ENCODE measurements at regions not wholly inside any gene's neighbourhood (a gene's known extent, or its start where the extent isn't known, plus 50 kb on each side); places are given as distances from the start of the nearest gene placed in this dataset.

- DNase-seq: no peak
Observed at GRCh38 chr1:99170516-99170915, 93.8 kb upstream of the PLPPR4 start.

- DNase-seq: no peak
Observed at GRCh38 chr1:99171184-99171813, 93.0 kb upstream of the PLPPR4 start.

DNA sequence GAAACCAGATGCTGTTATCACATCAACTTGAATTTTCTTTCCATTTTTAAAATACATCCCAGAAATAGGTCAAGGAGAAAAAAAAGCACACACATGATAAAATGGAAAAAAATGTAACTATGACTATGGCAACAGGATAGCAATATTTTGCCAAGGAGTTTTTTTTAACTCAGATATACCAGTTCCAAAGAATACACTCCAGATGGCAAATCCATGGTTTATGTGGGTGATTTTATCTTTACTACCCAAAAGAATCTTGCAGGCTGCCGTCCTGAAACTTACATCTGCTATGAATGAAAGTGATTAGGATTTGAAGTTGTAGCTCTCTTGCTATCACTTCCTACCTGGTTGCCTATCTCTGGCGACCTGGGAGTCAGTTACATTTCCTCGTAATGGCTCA lies 91.0 kb upstream of the PLPPR4 start:
- DNase-seq: no peak

GRCh38 chr1:99173900-99174299 lies 90.4 kb upstream of the PLPPR4 start:
- no peak for DNase-seq

DNA sequence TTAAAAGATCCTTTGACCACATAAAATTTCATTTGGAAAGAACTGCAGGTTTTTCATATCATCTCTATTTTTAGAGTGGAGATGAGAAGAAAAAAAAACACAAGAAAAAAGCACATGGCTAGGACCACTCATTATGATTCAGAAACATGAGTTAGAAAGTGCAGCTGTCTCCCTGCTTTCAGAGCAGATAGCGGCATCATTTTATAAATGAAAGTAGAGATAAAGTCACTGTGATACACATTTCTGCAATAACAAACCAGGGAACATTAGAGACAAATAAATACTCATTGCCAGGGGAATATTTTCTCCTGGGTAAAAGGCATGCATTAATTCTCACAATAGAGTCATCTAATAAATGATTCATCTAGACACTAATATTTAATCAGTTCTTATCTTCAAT lies 87.5 kb upstream of the PLPPR4 start:
- DNase-seq: no peak

DNA sequence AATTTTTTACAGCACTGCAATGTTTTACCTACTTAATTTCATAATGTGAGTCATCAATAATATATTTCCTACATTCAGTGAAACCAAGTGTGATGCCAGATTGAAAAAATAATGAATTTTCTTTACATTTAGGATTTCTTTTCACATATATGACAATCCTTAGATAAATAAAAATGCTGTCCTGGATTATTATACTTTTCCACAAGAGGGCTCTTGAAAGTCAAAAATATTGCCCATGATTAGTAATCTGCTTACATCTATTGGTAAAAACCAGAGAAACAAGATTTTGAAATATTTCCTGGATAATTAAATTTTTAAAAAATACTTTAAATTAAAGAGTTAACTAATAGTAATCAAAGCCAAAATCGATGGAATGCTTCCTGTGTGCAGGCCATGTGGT lies 86.8 kb upstream of the PLPPR4 start:
- DNase-seq: no peak

GRCh38 chr1:99180343-99180808 lies 83.9 kb upstream of the PLPPR4 start:
- peak; percentile 40 for DNase-seq

DNA sequence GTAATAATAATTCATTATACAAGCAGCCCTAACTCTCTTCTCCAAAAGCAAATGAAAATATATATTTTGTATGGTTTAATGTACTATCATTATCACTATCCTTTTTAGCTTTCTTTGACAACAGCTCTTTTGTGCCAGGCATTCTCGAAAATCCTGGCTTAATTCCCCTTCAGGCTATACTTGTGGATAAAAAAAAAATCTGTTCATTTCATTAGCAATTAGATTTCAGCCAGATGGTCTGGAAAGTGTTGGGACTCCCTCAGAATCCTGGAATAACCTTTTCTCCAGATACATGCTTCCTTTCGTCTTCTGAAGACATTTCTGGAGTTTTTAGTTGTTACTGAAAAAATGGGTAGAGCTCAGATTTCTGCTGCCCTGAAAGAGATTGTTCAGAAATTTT lies 83.4 kb upstream of the PLPPR4 start:
- no peak for DNase-seq

GRCh38 chr1:99181892-99182291 lies 82.4 kb upstream of the PLPPR4 start:
- no peak for DNase-seq

GRCh38 chr1:99185196-99185595 lies 79.1 kb upstream of the PLPPR4 start:
- no peak for DNase-seq

GRCh38 chr1:99193431-99193830 lies 70.9 kb upstream of the PLPPR4 start:
- no peak for DNase-seq

GRCh38 chr1:99198393-99198792 lies 65.9 kb upstream of the PLPPR4 start:
- DNase-seq: no peak

- DNase-seq: no peak
Observed at GRCh38 chr1:99207216-99207615, 57.1 kb upstream of the PLPPR4 start.
